Urothelium cell line (cell line): ENCODE measurements at regions not wholly inside any gene's neighbourhood (a gene's known extent, or its start where the extent isn't known, plus 50 kb on each side); places are given as distances from the start of the nearest gene placed in this dataset.

Experiments
- DNase-seq: peaks from one replicate; pipeline ENCODE4 v3.0.0; 2011; ENCODE audit warnings: low spot score, mixed read lengths
- FAIRE-seq: peaks from 2 replicates; lab custom pipeline; 2011; peaks lifted over from hg19 to GRCh38; lab: Jason Lieb, UNC

DNA sequence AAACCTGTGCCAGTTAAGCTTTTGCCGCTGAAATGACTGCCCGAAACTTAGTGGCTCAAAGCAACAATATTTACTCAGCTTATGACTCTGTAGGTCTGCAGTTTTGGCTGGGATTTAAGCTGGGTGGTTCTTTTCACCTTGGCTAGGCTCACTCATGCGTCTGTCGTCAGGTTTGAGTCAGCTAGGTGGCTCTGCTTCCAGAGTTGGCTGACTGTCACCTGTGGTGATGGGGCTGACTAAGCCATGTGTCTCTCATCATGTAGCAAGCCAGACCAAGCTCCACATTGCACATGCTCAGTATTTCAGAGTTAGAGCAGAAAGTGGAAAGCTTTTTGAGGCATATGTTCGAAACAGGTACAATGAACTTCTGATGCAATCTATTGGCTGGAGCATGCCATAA is 354.8 kb downstream of the MEIS1 start:
- FAIRE-seq, result no peak

DNA sequence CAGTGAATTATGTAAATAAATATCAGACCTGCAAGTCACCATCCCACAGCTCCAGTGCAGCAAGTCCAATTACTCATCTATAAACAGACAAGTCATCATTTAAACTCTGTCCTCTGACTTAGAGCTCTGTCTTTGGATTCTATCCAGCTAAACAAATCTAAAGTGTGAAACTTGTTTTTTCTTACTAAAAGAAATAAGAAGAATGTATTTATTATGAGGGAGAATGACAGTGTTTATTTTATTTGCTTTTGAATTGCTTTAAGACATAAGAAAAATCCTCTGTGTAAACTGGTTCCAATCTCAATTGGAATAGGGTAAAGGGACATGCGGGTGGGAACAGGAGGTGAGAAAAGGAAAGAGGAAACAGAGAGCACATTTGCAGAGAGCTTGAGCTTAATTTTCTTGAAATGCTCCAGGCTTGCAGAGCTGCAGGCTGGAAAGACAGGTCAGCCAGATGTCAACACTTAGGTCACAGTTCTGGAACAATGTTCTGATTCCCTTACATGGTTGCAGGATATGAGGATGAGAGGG is 355.8 kb downstream of the MEIS1 start:
- DNase-seq, result no peak

More for the DNA sequence above, 354.8 kb downstream of the MEIS1 start:
- DNase-seq, result no peak

DNA sequence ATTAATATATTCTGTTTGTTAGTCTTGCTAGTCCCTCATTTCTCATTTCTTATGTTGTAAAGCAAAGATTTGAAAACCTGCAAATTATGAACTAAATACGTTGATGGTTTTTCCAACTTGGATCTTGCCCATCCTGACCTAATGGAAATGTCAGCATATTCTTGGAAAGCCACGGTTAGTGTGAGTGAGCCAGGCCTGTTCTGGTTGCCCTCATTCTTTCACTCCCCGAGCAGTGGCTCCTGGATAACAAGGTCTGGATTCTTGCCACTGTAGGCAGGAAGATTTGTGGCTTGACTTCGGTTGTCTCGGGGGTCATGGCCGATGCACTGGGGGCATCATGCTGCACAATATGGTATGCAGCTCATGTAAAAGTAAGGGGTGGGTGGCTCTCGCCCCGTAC is 359.1 kb downstream of the MEIS1 start:
- no peak for FAIRE-seq
- DNase-seq, result no peak

More for the DNA sequence above, 355.8 kb downstream of the MEIS1 start:
- FAIRE-seq, result no peak

DNA sequence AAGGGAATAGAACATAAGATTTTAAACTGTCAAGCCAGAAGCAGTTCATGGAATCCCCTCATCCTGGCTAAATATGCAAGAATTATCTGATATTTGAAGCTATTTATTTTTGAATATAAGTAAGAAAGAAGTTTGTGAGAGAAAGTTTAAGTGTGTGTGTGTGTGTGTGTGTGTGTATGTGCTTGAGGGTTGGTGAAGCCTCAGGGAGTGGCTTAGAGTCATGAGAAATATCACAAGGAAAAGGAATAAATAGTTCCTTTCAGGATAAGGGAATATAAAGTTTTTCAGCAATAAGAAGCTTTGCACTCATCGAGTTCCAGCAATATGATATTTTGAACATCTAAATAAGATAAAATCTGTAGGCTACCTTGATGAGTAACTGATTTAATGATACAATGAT is 359.6 kb downstream of the MEIS1 start:
- FAIRE-seq, result no peak
- no peak for DNase-seq

DNA sequence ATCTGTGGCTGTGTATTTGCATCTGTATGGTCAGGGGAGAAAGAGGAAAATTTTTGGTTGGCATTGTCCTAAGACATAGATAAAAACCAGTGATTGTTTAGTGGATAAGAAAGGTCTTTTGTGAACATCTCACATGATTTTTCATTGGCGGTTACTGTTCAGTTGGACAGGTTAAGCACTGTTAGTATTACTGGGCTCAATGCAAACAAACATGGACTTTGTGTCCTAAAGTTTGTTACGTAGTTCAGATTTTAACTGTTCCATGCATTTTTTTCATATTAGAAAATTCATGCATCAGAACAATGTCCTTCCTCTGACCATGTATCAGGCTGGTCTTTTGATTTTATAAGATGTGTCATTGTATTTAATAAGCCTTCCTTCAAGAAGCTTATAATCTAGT is 368.0 kb downstream of the MEIS1 start:
- FAIRE-seq (no peak), DNase-seq (no peak)

DNA sequence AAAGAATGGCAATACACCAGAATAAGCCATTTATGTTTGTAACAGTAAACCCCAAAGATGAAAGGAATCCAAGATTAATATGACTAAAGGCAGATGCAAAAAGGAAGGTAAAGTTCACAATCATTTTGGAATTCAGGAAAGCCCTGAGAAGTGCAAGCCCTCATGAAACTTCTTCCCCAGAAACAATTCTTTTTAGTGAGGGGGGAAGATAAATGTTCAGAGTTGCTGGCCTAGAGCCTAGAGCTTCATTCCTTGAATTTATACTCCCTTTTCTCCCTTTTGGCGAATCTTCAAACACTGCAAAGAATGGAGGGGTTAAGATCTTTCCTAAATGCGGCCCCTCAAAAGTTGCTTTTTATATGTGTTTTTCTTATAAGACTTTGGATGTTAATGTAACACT is 368.8 kb downstream of the MEIS1 start:
- DNase-seq, result no peak
- no peak for FAIRE-seq

DNA sequence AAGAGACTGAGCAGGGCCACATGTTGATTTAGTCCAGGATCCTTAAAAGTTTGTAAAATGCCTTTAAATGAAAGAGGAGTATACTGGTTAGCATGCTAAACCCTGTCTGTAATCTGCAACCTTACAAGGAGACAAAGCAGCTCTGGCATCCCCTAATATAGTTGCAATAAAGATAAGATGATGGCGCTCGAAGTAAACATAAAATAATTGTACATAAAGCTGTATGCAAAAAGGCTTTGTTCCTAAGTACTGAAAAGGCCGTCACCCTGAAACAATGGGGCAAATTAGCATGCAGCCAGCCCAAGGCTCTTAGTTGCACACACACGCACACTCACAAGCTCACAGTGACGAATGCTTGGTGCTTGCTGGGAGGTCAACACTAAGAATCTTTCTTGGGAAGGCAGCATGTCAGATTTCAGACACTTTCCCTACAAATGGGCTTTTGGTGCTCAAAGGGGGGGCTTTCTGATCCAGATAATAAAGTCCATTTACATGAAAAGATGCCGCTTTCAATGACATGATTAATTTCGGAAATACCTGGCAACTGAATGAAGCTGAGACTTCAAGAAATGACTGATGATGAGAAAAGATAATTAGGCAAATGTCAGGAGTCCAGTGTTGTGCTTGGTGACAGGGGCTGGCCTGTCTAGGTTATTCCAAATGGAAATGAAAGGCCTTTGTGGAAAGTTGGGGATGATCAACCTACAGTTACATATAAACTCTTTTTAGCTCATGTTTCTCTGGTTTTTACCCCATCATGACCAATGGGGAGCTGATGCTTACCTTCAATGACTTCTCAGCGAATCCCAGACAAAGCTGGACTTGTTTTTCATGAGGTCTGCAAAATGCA is 370.3 kb downstream of the MEIS1 start:
- FAIRE-seq, result no peak

DNA sequence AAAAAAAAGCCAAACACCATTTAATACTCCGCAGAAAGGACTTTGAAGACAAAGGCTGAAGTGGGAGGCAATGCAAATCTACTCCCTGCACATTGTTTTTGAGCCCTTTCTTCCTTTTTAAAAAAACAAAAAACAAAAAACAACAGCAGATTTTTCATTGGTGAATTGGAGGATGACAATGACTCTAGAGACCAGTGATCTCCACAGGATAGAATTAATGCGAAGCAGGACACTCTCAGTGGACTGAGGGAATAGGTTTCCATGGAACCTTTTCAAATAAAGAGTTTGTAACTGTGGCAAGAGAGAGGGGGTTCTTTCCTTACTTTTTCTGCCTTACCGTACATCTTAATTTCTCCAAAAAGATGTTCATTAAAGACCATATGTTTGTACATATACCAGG is 371.0 kb downstream of the MEIS1 start:
- no peak for FAIRE-seq
- DNase-seq, result no peak

More for the DNA sequence above, 370.3 kb downstream of the MEIS1 start:
- no peak for DNase-seq

GRCh38 chr2:66813525-66813924 is 378.6 kb downstream of the MEIS1 start:
- no peak for DNase-seq
- FAIRE-seq, result no peak

- DNase-seq (no peak), FAIRE-seq (no peak)
Observed at GRCh38 chr2:66813976-66814375, 379.1 kb downstream of the MEIS1 start.

DNA sequence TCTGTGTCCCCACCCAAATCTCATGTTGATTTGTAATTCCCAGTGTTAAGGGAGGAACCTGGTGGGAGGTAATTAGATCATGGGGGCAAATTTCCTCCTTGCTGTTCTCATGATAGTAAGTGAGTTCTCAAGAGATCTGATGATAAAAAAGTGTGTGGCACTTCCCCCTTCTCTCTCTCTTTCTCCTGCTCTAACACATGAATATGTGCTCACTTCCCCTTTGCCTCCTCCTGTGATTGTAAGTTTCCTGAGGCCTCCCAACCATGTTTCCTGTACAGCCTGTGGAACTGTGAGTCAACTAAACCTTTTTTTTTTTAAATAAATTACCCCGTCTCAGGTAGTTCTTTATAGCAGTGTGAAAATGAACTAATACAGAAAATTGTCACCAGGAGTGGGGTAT is 380.0 kb downstream of the MEIS1 start:
- DNase-seq (no peak), FAIRE-seq (peak; percentile 23)

DNA sequence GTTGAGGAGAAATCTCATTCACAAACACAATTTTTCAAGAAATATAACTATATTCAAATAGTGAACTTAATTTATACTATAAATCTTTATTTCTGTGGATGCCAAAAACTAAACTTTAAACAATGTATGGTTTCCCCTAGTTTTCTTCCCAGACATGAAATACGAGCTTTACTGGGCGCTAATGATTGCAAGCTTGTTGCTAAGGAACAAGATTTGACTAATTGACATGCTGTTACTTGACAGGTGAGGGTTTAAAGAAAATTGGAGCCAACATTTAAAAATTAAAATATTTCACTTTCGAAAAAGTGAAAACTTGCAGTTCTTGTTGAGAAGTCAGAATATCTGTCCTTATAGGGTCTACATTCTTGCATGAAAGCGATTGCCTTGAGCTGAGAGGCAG is 381.0 kb downstream of the MEIS1 start:
- no peak for FAIRE-seq
- DNase-seq, result no peak

DNA sequence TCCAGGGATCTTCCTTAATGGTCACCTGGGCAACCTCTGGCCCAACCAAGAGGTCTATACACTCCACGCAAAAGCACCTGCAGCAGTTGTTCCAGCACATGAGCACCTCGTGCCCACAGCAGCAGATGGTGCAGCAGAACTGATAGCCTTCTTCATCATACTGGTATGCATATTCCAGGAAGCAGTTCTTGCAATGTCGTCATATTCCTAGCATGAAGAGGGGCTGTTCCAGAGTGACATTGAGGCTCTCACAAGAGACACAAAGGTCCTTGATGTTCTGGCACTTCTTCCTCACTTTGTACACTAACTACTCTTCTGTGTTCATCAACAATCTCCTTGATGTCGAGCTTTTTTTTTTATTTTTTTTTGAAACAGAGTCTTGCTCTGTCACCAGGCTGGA is 386.2 kb downstream of the MEIS1 start:
- DNase-seq (no peak), FAIRE-seq (peak; percentile 9)

- DNase-seq, result no peak
- FAIRE-seq, result no peak
Observed at GRCh38 chr2:66822186-66822585, 387.3 kb downstream of the MEIS1 start.

DNA sequence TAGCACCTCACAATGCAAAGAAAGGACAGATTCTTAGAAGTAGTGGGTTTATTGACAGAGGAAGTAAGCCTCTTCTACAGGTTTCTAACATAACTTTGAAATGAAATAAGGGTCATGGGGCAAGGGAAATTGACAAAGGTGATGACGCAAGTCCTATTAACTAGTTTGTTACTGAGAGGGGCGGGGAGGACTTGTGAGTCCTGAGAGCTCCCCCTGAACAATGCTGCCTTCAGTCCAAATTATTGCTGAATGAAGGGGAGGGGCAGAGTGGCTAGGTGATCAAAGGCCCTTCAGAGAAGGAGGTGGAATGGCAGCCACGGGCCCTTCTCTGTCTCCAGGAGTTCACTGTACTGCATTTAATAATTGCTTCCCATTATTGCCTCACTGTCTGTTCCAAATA is 390.0 kb downstream of the MEIS1 start:
- no peak for DNase-seq
- FAIRE-seq, result no peak

- DNase-seq, result no peak
- FAIRE-seq, result no peak
Observed at GRCh38 chr2:66827851-66828250, 392.9 kb downstream of the MEIS1 start.

GRCh38 chr2:66828876-66829275 is 394.0 kb downstream of the MEIS1 start:
- DNase-seq (no peak), FAIRE-seq (no peak)

DNA sequence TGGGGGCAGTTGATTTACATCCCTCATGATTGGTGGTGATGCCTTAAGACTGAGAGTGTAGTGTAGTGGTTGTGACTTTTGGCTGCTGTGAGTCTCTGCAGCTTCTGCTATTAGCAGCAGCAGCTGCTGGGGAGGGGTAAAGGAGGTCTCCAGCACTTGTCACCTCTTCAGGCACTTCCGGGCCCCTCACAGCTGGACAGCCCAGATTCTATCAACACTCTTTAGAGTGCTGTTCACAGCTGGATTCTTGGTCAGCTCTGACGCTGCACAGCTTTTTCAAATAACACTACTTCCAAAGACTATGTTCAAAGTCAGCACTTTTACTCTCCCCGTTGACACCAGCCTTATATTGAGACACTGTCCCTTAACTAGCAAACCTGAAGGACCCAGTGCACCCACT is 396.0 kb downstream of the MEIS1 start:
- FAIRE-seq (no peak), DNase-seq (no peak)

DNA sequence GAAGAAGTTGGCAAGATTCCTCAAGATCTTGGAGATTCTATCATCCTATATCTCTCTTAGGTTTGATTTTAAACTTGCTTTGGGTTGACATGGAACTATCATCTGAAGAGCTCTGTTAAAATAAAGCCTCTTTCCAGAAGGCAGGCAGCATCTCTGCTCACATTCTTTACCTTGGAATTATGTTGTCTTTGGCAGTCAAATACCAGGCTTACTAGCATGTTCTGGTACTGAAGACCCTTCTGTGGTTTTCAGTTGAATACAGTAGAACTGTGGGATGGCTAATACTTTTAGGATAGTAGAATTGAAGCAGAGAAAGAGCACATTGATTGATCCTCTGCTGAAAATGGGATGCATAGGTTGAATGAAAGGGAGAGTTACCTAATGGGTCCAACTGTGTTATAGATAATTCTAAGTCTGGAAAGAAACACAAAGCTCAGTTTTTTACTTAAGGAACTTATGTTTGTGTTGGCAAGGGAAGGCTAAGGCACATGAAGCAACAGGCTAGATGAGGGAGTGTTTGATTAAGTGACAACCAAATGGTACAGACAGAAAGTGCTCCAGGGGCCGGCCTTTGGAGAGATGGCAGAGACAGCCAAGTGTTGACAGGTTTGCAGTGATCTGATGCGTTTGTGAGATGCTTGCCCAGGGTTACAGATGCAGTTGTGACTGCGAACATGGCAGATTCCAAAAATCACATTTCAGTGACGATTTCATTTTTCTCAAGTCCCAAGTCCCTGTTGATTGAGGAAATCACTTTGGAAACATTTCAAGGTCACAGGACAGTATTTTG is 397.9 kb downstream of the MEIS1 start:
- no peak for FAIRE-seq
- no peak for DNase-seq

GRCh38 chr2:66834859-66835258 is 399.9 kb downstream of the MEIS1 start:
- DNase-seq (no peak), FAIRE-seq (no peak)

GRCh38 chr2:66836851-66837250 is 401.9 kb downstream of the MEIS1 start:
- no peak for FAIRE-seq
- DNase-seq, result no peak
